ENCODE measurements at regions not wholly inside any gene's neighbourhood (a gene's known extent, or its start where the extent isn't known, plus 50 kb on each side); places are given as distances from the start of the nearest gene placed in this dataset.

DNA sequence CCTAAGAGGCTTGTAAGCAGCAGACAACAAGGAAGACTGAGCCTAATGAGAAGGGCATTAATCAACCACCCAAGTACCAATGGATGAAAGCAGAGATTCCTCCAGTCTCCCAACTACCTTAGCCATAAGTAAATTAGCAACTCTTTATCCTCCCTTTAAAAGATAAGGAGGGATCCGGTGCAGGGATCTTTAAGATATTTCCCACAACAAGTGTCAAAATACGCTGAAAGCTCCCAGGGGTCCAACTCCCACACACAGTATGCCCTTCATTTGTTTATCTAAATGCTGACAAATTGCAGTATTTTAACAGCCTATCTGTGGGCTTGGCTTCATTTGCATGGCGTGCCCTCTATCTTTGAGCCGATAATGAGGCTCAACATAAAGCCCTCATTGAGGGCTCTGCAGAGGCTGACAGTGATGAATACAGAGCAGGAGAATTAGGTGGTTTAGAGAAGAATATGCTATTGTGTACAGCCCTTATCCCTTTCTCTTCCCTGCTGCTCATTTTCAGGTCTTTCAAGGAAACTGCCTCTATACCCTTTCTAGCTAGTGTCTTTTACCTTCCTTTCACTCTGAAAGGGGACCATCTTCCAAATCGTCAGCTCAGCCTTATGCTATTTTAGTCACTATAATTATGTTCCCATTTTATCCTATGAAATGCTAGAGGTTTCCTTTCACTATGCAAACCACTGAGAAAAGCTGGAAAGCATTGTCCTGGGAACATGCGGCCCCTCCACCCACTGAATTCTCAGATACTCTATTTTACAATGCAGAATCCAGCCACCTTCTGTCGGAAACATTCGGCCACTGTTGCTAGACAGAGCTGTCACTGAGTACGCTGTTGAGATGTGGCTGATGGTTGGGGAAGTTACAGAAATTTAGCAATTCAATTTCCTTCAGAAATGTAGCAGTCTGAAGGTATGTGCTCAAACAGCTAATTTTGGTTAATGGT, 575.2 kb upstream of the JAG1 start:
- TF ChIP-seq RAD21 (IDR thresholded peaks at IDR 0.05; ENCODE audit: low read length) = no peak
- TF ChIP-seq GABPA (IDR thresholded peaks at IDR 0.05; ENCODE audit: low read depth) = no peak
- TF ChIP-seq, protein P1, sequence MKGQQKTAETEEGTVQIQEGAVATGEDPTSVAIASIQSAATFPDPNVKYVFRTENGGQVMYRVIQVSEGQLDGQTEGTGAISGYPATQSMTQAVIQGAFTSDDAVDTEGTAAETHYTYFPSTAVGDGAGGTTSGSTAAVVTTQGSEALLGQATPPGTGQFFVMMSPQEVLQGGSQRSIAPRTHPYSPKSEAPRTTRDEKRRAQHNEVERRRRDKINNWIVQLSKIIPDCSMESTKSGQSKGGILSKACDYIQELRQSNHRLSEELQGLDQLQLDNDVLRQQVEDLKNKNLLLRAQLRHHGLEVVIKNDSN (IDR thresholded peaks at IDR 0.05; ENCODE audit: borderline replicate concordance, low read depth) = no peak
- TF ChIP-seq, protein P2, sequence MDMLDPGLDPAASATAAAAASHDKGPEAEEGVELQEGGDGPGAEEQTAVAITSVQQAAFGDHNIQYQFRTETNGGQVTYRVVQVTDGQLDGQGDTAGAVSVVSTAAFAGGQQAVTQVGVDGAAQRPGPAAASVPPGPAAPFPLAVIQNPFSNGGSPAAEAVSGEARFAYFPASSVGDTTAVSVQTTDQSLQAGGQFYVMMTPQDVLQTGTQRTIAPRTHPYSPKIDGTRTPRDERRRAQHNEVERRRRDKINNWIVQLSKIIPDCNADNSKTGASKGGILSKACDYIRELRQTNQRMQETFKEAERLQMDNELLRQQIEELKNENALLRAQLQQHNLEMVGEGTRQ (IDR thresholded peaks at IDR 0.05; ENCODE audit: borderline replicate concordance, low read depth, low read length) = no peak
- no peak for TF ChIP-seq POLR2AphosphoS5 (IDR thresholded peaks at IDR 0.05; ENCODE audit: low read depth, low read length)
- no peak for TF ChIP-seq NRF1 (IDR thresholded peaks at IDR 0.05; ENCODE audit: low read depth, low read length)
- TF ChIP-seq, protein P3, sequence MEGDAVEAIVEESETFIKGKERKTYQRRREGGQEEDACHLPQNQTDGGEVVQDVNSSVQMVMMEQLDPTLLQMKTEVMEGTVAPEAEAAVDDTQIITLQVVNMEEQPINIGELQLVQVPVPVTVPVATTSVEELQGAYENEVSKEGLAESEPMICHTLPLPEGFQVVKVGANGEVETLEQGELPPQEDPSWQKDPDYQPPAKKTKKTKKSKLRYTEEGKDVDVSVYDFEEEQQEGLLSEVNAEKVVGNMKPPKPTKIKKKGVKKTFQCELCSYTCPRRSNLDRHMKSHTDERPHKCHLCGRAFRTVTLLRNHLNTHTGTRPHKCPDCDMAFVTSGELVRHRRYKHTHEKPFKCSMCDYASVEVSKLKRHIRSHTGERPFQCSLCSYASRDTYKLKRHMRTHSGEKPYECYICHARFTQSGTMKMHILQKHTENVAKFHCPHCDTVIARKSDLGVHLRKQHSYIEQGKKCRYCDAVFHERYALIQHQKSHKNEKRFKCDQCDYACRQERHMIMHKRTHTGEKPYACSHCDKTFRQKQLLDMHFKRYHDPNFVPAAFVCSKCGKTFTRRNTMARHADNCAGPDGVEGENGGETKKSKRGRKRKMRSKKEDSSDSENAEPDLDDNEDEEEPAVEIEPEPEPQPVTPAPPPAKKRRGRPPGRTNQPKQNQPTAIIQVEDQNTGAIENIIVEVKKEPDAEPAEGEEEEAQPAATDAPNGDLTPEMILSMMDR (IDR thresholded peaks at IDR 0.05) = no peak
- TF ChIP-seq EP300 (IDR thresholded peaks at IDR 0.05; ENCODE audit: borderline replicate concordance in 1 of 2, low read depth in 1 of 2, low read length in 1 of 2) = no peak
- TF ChIP-seq NFIC (IDR thresholded peaks at IDR 0.05; ENCODE audit: borderline replicate concordance) = no peak
- TF ChIP-seq FOXJ3 (CRISPR knock-in tag; IDR thresholded peaks at IDR 0.05) = no peak
